Cardiac muscle cell (in vitro differentiated cells and primary cell): ENCODE measurements at regions not wholly inside any gene's neighbourhood (a gene's known extent, or its start where the extent isn't known, plus 50 kb on each side); places are given as distances from the start of the nearest gene placed in this dataset.

Experiments
- DNase-seq, 2 donors: peaks; one replicate each; pipeline versions ENCODE4 v3.0.0 to v3.0.0-alpha.2; 2010 to 2017; ENCODE audit warnings: low read depth in 1 of 2, low spot score in 1 of 2
- H3K27ac ChIP-seq: fragments of 200-600 bp; sonication (generic); 2 replicates; pipeline ENCODE4 v1.5.1; 2016
- H3K27me3 ChIP-seq: fragments of 200-600 bp; sonication (generic); 2 replicates; pipeline ENCODE4 v1.6.0; 2016; ENCODE audit warnings: control low read depth
- H3K36me3 ChIP-seq: fragments of 200-600 bp; sonication (generic); 2 replicates; pipeline ENCODE4 v1.5.1; 2016; ENCODE audit warnings: control low read depth
- H3K4me1 ChIP-seq: fragments of 200-600 bp; sonication (generic); 2 replicates; pipeline ENCODE4 v1.8.1; 2017; ENCODE audit warnings: low read depth, mild to moderate bottlenecking, mixed run types
- H3K4me3 ChIP-seq: fragments of 200-600 bp; sonication (generic); 2 replicates; pipeline ENCODE4 v1.5.1; 2016; ENCODE audit warnings: mild to moderate bottlenecking
- H3K9me3 ChIP-seq: fragments of 200-600 bp; sonication (generic); 2 replicates; pipeline ENCODE4 v1.5.1; 2017; ENCODE audit warnings: low read depth, mild to moderate bottlenecking, control low read depth
- TF ChIP-seq, protein P1 (sequence below): IDR thresholded peaks from 2 replicates; pipeline ENCODE4 v1.5.1; 2012; ENCODE audit warnings: low read depth, mild to moderate bottlenecking, low read length

DNA sequence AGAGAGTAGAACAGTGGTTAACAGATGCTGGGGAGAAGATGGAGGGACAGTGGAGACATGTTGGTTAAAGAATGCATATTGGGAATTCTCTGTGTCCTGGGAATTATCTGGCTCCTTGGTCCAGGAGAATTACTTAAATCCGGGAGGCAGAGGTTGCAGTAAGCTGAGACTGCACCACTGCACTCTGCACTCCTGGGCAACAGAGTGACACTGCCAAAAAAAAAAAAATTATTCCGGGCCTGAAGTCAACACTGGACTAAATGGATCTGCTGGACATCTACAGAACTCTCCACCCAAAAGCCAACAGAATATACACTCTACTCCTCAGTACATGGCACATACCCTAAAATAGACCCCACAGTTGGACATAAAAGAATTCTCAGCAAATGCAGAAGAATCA is 400.0 kb upstream of the CXorf51B start:
- no peaks in the 10 kb centered on the region for H3K36me3 ChIP-seq
- TF ChIP-seq, protein P1, sequence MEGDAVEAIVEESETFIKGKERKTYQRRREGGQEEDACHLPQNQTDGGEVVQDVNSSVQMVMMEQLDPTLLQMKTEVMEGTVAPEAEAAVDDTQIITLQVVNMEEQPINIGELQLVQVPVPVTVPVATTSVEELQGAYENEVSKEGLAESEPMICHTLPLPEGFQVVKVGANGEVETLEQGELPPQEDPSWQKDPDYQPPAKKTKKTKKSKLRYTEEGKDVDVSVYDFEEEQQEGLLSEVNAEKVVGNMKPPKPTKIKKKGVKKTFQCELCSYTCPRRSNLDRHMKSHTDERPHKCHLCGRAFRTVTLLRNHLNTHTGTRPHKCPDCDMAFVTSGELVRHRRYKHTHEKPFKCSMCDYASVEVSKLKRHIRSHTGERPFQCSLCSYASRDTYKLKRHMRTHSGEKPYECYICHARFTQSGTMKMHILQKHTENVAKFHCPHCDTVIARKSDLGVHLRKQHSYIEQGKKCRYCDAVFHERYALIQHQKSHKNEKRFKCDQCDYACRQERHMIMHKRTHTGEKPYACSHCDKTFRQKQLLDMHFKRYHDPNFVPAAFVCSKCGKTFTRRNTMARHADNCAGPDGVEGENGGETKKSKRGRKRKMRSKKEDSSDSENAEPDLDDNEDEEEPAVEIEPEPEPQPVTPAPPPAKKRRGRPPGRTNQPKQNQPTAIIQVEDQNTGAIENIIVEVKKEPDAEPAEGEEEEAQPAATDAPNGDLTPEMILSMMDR = no peak
- no peaks in the 10 kb centered on the region for H3K9me3 ChIP-seq
- DNase-seq = no peak
- no peaks in the 10 kb centered on the region for H3K4me1 ChIP-seq
- no peak overlapping the region for H3K4me3 ChIP-seq
- H3K27me3 ChIP-seq = no peaks in the 10 kb centered on the region
- no peak overlapping the region for H3K27ac ChIP-seq

- Histone ChIP-seq H3K4me1 (no peaks in the 10 kb centered on the region), H3K36me3 (no peaks in the 10 kb centered on the region), H3K9me3 (no peaks in the 10 kb centered on the region), H3K4me3 (no peak overlapping the region), H3K27ac (no peak overlapping the region), H3K27me3 (no peaks in the 10 kb centered on the region)
- no peak for DNase-seq
- TF ChIP-seq, protein P1 = no peak
Measured at GRCh38 chrX:146424422-146424821, 385.1 kb upstream of the CXorf51B start.

DNA sequence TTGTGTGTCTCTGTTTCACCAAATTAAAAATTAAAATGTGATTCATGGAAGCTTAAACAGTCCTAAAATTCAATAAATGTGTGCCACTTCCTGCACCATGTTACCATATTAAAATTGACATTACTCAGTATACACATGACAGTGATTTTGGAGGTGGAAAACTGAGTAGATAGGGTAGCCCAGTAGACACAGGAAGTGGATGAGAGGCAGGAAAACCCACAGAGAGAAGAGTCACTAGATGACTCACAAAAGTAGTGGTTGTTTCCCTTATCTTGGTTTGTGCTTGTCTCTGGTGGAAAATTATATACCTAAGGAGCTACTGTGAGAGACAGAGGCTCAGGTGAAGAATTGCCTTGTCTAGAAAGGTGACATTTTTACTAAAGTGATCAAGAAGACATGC is 375.8 kb upstream of the CXorf51B start:
- Histone ChIP-seq H3K9me3 (no peaks in the 10 kb centered on the region), H3K4me3 (no peak overlapping the region), H3K4me1 (no peaks in the 10 kb centered on the region), H3K27me3 (no peaks in the 10 kb centered on the region), H3K36me3 (no peaks in the 10 kb centered on the region), H3K27ac (no peak overlapping the region)
- TF ChIP-seq, protein P1 = no peak
- DNase-seq = no peak

GRCh38 chrX:146435472-146435871 is 374.1 kb upstream of the CXorf51B start:
- Histone ChIP-seq H3K36me3 (no peaks in the 10 kb centered on the region), H3K4me1 (no peaks in the 10 kb centered on the region), H3K27me3 (no peaks in the 10 kb centered on the region), H3K27ac (no peak overlapping the region), H3K9me3 (no peaks in the 10 kb centered on the region), H3K4me3 (no peak overlapping the region)
- TF ChIP-seq, protein P1 = no peak
- DNase-seq = no peak

DNA sequence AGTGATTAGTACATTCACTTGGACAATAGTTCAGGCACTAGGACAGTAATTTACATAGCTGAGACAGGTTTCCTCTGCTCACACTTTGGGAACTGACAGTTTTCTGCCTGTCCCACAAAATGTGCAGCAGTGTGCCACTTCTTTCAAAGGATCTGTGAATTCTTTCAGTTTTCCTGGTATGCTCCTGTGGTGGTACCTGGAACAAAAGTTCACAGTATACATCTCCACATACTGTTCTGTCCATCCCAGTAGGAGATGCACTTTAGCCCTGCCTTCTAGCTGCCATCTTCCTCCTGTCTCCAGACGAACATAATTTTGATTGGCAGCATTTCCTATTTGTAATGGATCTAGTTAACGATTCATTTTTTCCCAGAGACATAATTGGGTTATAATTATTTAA is 360.8 kb upstream of the CXorf51B start:
- H3K4me3 ChIP-seq = no peak overlapping the region
- no peaks in the 10 kb centered on the region for H3K4me1 ChIP-seq
- H3K27me3 ChIP-seq = no peaks in the 10 kb centered on the region
- peaks cover 4% of the 10 kb centered on the region for H3K9me3 ChIP-seq
- H3K27ac ChIP-seq = no peak overlapping the region
- DNase-seq = no peak
- H3K36me3 ChIP-seq = no peaks in the 10 kb centered on the region
- TF ChIP-seq, protein P1 = no peak

GRCh38 chrX:146449243-146449642 is 360.3 kb upstream of the CXorf51B start:
- Histone ChIP-seq H3K9me3 (peaks cover 4% of the 10 kb centered on the region), H3K4me3 (no peak overlapping the region), H3K27ac (no peak overlapping the region), H3K36me3 (no peaks in the 10 kb centered on the region), H3K4me1 (no peaks in the 10 kb centered on the region), H3K27me3 (no peaks in the 10 kb centered on the region)
- DNase-seq = no peak
- TF ChIP-seq, protein P1 = no peak
